Heart left ventricle (tissue), 13 donors: ENCODE measurements at regions not wholly inside any gene's neighbourhood (a gene's known extent, or its start where the extent isn't known, plus 50 kb on each side); places are given as distances from the start of the nearest gene placed in this dataset.

ENCODE experiments used
- POLR2A ChIP-seq, 2 donors: fragments of 450-650 bp; IDR thresholded peaks; one replicate each; pipeline ENCODE4 v1.6.1; 2017; ENCODE audit warnings: antibody characterized with exemption in 2 of 2, mild to moderate bottlenecking in 2 of 2, moderate library complexity in 2 of 2
- TF ChIP-seq, protein P1 (sequence below), 12 donors: fragments of 200-600 bp; sonication (generic) in 4 of 12; IDR thresholded peaks; one replicate each; pipeline versions ENCODE4 v1.5.0 to v1.8.0; 2018 to 2022; ENCODE audit warnings: antibody characterized with exemption in 12 of 12, mild to moderate bottlenecking in 5 of 12
- donor health status: ischemic (EF 13 %, LVEDD 7.1; RV severe dilation, severe dysfunction).
- donor health status: DM: no; HTN: yes; CAD: no.
- donor health status: DM: no; HTN: no; CAD: no.
- donor health status: ischemic (EF 25% LVEDD 6.9; RV normal size, moderate dysfunction).
- donor health status: ischemic (EF 25% LVEDD 5.7; RV mildly dilated, moderate dysfunction).
- donor health status: ischemic (EF 35%, LVEDD 5.7; RV mildly dilated, moderate dysfunction).
- donor health status: nonischemic (EF 11% LVEDD 7.7; RV severe dilation, severe dysfunction).
- donor health status: DM: yes; HTN: yes; CAD: no.
- donor health status: PGD.
- donor health status: ischemic (EF 29% LVEDD 5.4; RV normal size, mild dysfunction).
- donor health status: nonischemic (EF 23%, LVEDD 6.1; RV moderate dilation, normal function).

- TF ChIP-seq, protein P1, sequence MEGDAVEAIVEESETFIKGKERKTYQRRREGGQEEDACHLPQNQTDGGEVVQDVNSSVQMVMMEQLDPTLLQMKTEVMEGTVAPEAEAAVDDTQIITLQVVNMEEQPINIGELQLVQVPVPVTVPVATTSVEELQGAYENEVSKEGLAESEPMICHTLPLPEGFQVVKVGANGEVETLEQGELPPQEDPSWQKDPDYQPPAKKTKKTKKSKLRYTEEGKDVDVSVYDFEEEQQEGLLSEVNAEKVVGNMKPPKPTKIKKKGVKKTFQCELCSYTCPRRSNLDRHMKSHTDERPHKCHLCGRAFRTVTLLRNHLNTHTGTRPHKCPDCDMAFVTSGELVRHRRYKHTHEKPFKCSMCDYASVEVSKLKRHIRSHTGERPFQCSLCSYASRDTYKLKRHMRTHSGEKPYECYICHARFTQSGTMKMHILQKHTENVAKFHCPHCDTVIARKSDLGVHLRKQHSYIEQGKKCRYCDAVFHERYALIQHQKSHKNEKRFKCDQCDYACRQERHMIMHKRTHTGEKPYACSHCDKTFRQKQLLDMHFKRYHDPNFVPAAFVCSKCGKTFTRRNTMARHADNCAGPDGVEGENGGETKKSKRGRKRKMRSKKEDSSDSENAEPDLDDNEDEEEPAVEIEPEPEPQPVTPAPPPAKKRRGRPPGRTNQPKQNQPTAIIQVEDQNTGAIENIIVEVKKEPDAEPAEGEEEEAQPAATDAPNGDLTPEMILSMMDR (IDR thresholded peaks at IDR 0.05) = no peak
- no peak for TF ChIP-seq POLR2A (IDR thresholded peaks at IDR 0.05)
Measured at GRCh38 chr3:191753196-191753595, 292.2 kb downstream of the PYDC2 start.
